Activated CD8-positive, alpha-beta T cell treated with anti-CD3 and anti-CD28 coated beads, Interleukin-2, amount 10 ng/mL, durations not matched to agents 7 days and 5 days (primary cell): ENCODE measurements at regions not wholly inside any gene's neighbourhood (a gene's known extent, or its start where the extent isn't known, plus 50 kb on each side); places are given as distances from the start of the nearest gene placed in this dataset.
A peak's percentile ranks its signal among the peaks of the same experiment; 100 is the strongest.

Experiments
- ATAC-seq: fragments of 150-1000 bp; cut with Tn5 transposase; one replicate; pipeline ENCODE4 v1.10.0; 2021; ENCODE audit warnings: moderate library complexity
- CTCF ChIA-PET: fragments of 350-600 bp; sonication (Branson Sonifier 250); formaldehyde crosslinking; loops from one replicate; lab custom pipeline; 2021; ENCODE audit warnings: antibody characterized with exemption; lab: Charles Lee
- POLR2A ChIA-PET: fragments of 350-600 bp; sonication (Branson Sonifier 250); formaldehyde crosslinking; loops from one replicate; lab custom pipeline; 2021; ENCODE audit warnings: antibody characterized with exemption; lab: Charles Lee
- DNase-seq: peaks from one replicate; pipeline ENCODE4 v3.0.0-alpha.2; 2020
- H3K27ac Mint-ChIP-seq: one replicate; pipeline ENCODE4 v1.8.0; 2021; ENCODE audit warnings: mild to moderate bottlenecking, mixed read lengths
- H3K27me3 Mint-ChIP-seq: one replicate; pipeline ENCODE4 v1.8.0; 2021; ENCODE audit warnings: low read depth, mixed read lengths
- H3K36me3 Mint-ChIP-seq: one replicate; pipeline ENCODE4 v1.8.0; 2021; ENCODE audit warnings: low read depth, mixed read lengths
- H3K4me1 Mint-ChIP-seq: one replicate; pipeline ENCODE4 v1.8.0; 2021; ENCODE audit warnings: low read depth, mixed read lengths
- H3K4me3 Mint-ChIP-seq: one replicate; pipeline ENCODE4 v1.8.0; 2021; ENCODE audit warnings: mild to moderate bottlenecking, mixed read lengths
- H3K9me3 Mint-ChIP-seq: one replicate; pipeline ENCODE4 v1.8.0; 2022; ENCODE audit warnings: mixed read lengths; ENCODE audit not compliant: insufficient read depth

- ChIA-PET CTCF (no interaction called here), POLR2A (no interaction called here)
- ATAC-seq (no peak), DNase-seq (no peak)
- no peak overlapping the region for H3K4me3 Mint-ChIP-seq
- H3K9me3 Mint-ChIP-seq, result no peaks in the 10 kb centered on the region
- no peak overlapping the region for H3K27ac Mint-ChIP-seq
- H3K27me3 Mint-ChIP-seq, result peaks cover 27% of the 10 kb centered on the region
- peaks cover 17% of the 10 kb centered on the region for H3K4me1 Mint-ChIP-seq
- no peaks in the 10 kb centered on the region for H3K36me3 Mint-ChIP-seq
Measured at GRCh38 chr2:8623958-8624591, 57.8 kb upstream of the ID2 start.

- Mint-ChIP-seq H3K36me3 (no peaks in the 10 kb centered on the region), H3K27me3 (peaks cover 25% of the 10 kb centered on the region), H3K4me1 (peaks cover 20% of the 10 kb centered on the region), H3K9me3 (no peaks in the 10 kb centered on the region), H3K27ac (no peak overlapping the region), H3K4me3 (no peak overlapping the region)
- DNase-seq, result no peak
- CTCF ChIA-PET, result no interaction called here
- POLR2A ChIA-PET, result no interaction called here
- no peak for ATAC-seq
Measured at GRCh38 chr2:8624855-8625398, 56.9 kb upstream of the ID2 start.

- H3K36me3 Mint-ChIP-seq, result no peaks in the 10 kb centered on the region
- H3K27ac Mint-ChIP-seq, result no peak overlapping the region
- DNase-seq (no peak), ATAC-seq (no peak)
- H3K4me1 Mint-ChIP-seq, result peaks cover 20% of the 10 kb centered on the region
- ChIA-PET CTCF (no interaction called here), POLR2A (no interaction called here)
- H3K4me3 Mint-ChIP-seq, result no peak overlapping the region
- no peaks in the 10 kb centered on the region for H3K9me3 Mint-ChIP-seq
- peaks cover 18% of the 10 kb centered on the region for H3K27me3 Mint-ChIP-seq
Measured at GRCh38 chr2:8625399-8626300, 56.2 kb upstream of the ID2 start.

GRCh38 chr2:8626572-8626971, 55.3 kb upstream of the ID2 start:
- H3K27me3 Mint-ChIP-seq, result peaks cover 12% of the 10 kb centered on the region
- H3K9me3 Mint-ChIP-seq, result no peaks in the 10 kb centered on the region
- H3K27ac Mint-ChIP-seq, result no peak overlapping the region
- ATAC-seq, result no peak
- no peak for DNase-seq
- H3K4me3 Mint-ChIP-seq, result no peak overlapping the region
- ChIA-PET POLR2A (no interaction called here), CTCF (no interaction called here)
- peaks cover 22% of the 10 kb centered on the region for H3K4me1 Mint-ChIP-seq
- H3K36me3 Mint-ChIP-seq, result no peaks in the 10 kb centered on the region

- no peak overlapping the region for H3K27ac Mint-ChIP-seq
- ATAC-seq, result peak; percentile 35
- H3K4me1 Mint-ChIP-seq, result peaks cover 26% of the 10 kb centered on the region
- CTCF ChIA-PET, result no interaction called here
- no peaks in the 10 kb centered on the region for H3K9me3 Mint-ChIP-seq
- POLR2A ChIA-PET, result no interaction called here
- no peak for DNase-seq
- H3K4me3 Mint-ChIP-seq, result no peak overlapping the region
- no peaks in the 10 kb centered on the region for H3K36me3 Mint-ChIP-seq
- peaks cover 12% of the 10 kb centered on the region for H3K27me3 Mint-ChIP-seq
Measured at GRCh38 chr2:8627019-8627691, 54.7 kb upstream of the ID2 start.

GRCh38 chr2:8627692-8628085, 54.2 kb upstream of the ID2 start:
- ATAC-seq, result no peak
- Mint-ChIP-seq H3K4me3 (no peak overlapping the region), H3K4me1 (peaks cover 28% of the 10 kb centered on the region), H3K36me3 (no peaks in the 10 kb centered on the region), H3K9me3 (no peaks in the 10 kb centered on the region), H3K27ac (peak overlapping the region; percentile 44), H3K27me3 (peaks cover 8% of the 10 kb centered on the region)
- DNase-seq, result no peak
- ChIA-PET CTCF (no interaction called here), POLR2A (no interaction called here)

GRCh38 chr2:8628179-8628865, 53.5 kb upstream of the ID2 start:
- Mint-ChIP-seq H3K9me3 (no peaks in the 10 kb centered on the region), H3K36me3 (no peaks in the 10 kb centered on the region), H3K4me1 (peaks cover 22% of the 10 kb centered on the region), H3K4me3 (no peak overlapping the region), H3K27me3 (peaks cover 2% of the 10 kb centered on the region), H3K27ac (peak overlapping the region; percentile 34)
- ChIA-PET POLR2A (no interaction called here), CTCF (no interaction called here)
- DNase-seq (no peak), ATAC-seq (peak; percentile 32)

- H3K36me3 Mint-ChIP-seq, result no peaks in the 10 kb centered on the region
- H3K9me3 Mint-ChIP-seq, result no peaks in the 10 kb centered on the region
- H3K27ac Mint-ChIP-seq, result no peak overlapping the region
- H3K27me3 Mint-ChIP-seq, result no peaks in the 10 kb centered on the region
- H3K4me1 Mint-ChIP-seq, result peaks cover 20% of the 10 kb centered on the region
- no peak for ATAC-seq
- no peak overlapping the region for H3K4me3 Mint-ChIP-seq
- ChIA-PET CTCF (no interaction called here), POLR2A (no interaction called here)
- DNase-seq, result no peak
Measured at GRCh38 chr2:8628866-8629209, 53.0 kb upstream of the ID2 start.

- no peak for ATAC-seq
- no peak overlapping the region for H3K27ac Mint-ChIP-seq
- CTCF ChIA-PET, result no interaction called here
- H3K4me3 Mint-ChIP-seq, result no peak overlapping the region
- no peaks in the 10 kb centered on the region for H3K36me3 Mint-ChIP-seq
- DNase-seq, result no peak
- peaks cover 20% of the 10 kb centered on the region for H3K4me1 Mint-ChIP-seq
- POLR2A ChIA-PET, result no interaction called here
- H3K9me3 Mint-ChIP-seq, result no peaks in the 10 kb centered on the region
- H3K27me3 Mint-ChIP-seq, result peaks cover 4% of the 10 kb centered on the region
Measured at GRCh38 chr2:8629402-8629801, 52.5 kb upstream of the ID2 start.

GRCh38 chr2:8630676-8631464, 51.0 kb upstream of the ID2 start:
- Mint-ChIP-seq H3K4me1 (peaks cover 20% of the 10 kb centered on the region), H3K27ac (peak overlapping the region; percentile 51), H3K27me3 (peaks cover 4% of the 10 kb centered on the region), H3K4me3 (no peak overlapping the region), H3K36me3 (no peaks in the 10 kb centered on the region), H3K9me3 (no peaks in the 10 kb centered on the region)
- ChIA-PET CTCF (no interaction called here), POLR2A (interaction anchor here (1.2 kb wide), 1 partner anchor 51 kb away, joined by 4 read pairs; the partner anchor contains the start of gene ID2)
- DNase-seq, result no peak
- ATAC-seq, result no peak

- no peak overlapping the region for H3K4me3 Mint-ChIP-seq
- DNase-seq (peak; percentile 32), ATAC-seq (no peak)
- no peaks in the 10 kb centered on the region for H3K9me3 Mint-ChIP-seq
- ChIA-PET CTCF (no interaction called here), POLR2A (interaction anchor here (1.2 kb wide), 1 partner anchor 50 kb away, joined by 4 read pairs; the partner anchor contains the start of gene ID2)
- H3K4me1 Mint-ChIP-seq, result peaks cover 20% of the 10 kb centered on the region
- H3K27me3 Mint-ChIP-seq, result peaks cover 4% of the 10 kb centered on the region
- peak overlapping the region; percentile 51 for H3K27ac Mint-ChIP-seq
- no peaks in the 10 kb centered on the region for H3K36me3 Mint-ChIP-seq
Measured at GRCh38 chr2:8631465-8632005, 50.3 kb upstream of the ID2 start.
